ENCODE measurements at regions not wholly inside any gene's neighbourhood (a gene's known extent, or its start where the extent isn't known, plus 50 kb on each side); places are given as distances from the start of the nearest gene placed in this dataset.

DNA sequence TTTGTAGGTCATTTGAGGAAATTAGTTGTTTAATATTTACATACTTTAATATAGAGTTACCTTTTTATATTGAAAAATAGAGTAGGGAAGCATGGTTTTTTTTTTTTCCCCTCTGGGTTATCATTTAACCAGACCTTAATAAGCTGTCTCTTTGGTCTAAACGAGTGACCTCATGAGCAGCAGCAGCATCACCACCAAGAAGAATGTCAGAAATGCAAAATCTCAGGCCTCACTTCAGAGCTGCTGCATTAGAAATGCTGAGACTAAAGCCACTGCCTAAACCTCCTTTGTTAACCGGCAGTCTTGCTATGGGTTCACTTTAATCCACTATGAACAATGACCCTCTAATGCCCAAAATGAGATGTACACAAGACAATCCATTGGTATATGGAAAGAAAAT lies 733.7 kb upstream of the FAM98A start:
- no peak overlapping the region for H3K4me3 ChIP-seq (replicated peaks; ENCODE audit: low read depth, low read length)
- DNase-seq (ENCODE audit: low read depth) = no peak
- TF ChIP-seq, protein P1, sequence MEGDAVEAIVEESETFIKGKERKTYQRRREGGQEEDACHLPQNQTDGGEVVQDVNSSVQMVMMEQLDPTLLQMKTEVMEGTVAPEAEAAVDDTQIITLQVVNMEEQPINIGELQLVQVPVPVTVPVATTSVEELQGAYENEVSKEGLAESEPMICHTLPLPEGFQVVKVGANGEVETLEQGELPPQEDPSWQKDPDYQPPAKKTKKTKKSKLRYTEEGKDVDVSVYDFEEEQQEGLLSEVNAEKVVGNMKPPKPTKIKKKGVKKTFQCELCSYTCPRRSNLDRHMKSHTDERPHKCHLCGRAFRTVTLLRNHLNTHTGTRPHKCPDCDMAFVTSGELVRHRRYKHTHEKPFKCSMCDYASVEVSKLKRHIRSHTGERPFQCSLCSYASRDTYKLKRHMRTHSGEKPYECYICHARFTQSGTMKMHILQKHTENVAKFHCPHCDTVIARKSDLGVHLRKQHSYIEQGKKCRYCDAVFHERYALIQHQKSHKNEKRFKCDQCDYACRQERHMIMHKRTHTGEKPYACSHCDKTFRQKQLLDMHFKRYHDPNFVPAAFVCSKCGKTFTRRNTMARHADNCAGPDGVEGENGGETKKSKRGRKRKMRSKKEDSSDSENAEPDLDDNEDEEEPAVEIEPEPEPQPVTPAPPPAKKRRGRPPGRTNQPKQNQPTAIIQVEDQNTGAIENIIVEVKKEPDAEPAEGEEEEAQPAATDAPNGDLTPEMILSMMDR (IDR thresholded peaks at IDR 0.05; ENCODE audit: low read length, missing control alignments) = no peak

GRCh38 chr2:34320056-34320455 lies 721.0 kb upstream of the FAM98A start:
- TF ChIP-seq, protein P1 (IDR thresholded peaks at IDR 0.05; ENCODE audit: low read length, missing control alignments) = no peak
- no peak for DNase-seq (ENCODE audit: low read depth)
- no peak overlapping the region for H3K4me3 ChIP-seq (replicated peaks; ENCODE audit: low read depth, low read length)

DNA sequence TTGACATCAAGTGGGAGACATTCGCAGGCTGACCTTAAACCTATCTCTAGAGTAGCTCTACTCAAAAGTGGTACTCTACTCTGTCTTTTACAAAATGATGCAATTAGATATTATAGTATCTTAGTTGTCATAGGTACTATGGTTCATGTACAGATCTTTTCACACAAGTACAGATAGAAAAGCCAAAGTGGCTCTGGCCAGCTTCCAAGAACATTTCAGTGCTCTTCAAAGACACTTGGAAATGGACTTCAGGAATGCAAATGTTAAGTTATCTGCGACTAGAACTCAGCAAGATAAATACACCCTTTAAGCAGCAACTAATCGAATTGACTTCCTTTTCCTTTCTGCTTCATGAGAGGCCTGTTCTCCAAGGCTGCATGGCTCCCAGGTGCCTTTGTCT lies 718.7 kb upstream of the FAM98A start:
- DNase-seq (ENCODE audit: low read depth) = no peak
- TF ChIP-seq, protein P1 (IDR thresholded peaks at IDR 0.05; ENCODE audit: low read length, missing control alignments) = no peak
- no peak overlapping the region for H3K4me3 ChIP-seq (replicated peaks; ENCODE audit: low read depth, low read length)

DNA sequence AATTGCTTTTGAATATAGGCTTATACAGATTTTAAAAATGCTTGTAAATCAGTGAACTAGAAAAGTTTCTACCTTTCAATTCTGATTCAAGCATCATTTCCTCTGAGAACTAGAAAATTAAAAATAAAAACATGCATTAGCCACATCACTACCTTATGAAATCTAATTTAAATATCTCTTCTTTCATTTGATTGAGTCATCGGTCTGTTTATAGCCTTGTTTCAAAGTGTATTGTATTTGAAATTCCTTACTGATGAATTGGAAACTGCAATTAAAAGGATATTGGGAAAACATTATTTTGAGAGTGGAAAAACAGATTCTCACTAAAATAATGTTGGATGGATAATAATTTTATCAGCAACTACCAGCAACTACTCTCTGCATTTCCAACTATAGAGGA lies 717.7 kb upstream of the FAM98A start:
- TF ChIP-seq, protein P1 (IDR thresholded peaks at IDR 0.05; ENCODE audit: low read length, missing control alignments) = no peak
- no peak overlapping the region for H3K4me3 ChIP-seq (replicated peaks; ENCODE audit: low read depth, low read length)
- no peak for DNase-seq (ENCODE audit: low read depth)

DNA sequence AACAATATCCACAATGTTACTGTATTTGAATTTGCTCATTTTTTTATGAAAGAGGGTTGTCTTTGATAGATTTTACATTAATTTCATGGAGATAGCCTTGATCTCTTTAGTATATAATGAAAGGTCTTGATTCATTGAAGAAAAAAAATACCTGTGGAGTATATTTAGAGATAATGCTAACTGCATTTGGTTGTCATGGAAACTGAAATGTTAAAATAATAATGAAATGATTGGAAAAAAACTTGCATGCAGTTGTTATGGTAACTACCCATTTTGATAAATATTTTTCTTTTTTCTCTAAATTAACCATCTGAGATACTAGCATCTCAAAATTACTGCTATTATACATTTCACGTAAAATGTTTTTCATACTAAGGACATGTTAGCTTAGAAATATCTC lies 712.7 kb upstream of the FAM98A start:
- DNase-seq (ENCODE audit: low read depth) = no peak
- TF ChIP-seq, protein P1 (IDR thresholded peaks at IDR 0.05; ENCODE audit: low read length, missing control alignments) = no peak
- no peak overlapping the region for H3K4me3 ChIP-seq (replicated peaks; ENCODE audit: low read depth, low read length)

DNA sequence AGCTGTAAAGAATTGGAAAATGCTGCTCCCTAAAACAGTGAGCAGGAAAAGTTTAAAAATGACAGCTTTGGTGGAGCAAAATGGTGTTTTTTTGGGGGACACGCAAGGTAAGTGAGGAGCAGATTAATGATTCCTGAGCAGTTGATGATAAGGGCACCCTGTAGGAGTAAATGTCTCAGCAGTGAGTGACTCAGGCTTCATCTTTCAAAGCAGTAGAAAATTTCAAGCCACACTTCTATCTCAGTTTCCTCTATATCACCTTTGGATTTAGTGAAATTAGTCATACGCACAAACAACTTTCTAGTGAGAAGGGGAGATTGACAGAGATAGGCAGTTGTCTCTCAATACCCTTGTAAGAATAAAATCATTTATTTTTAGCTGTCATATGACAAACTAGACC lies 709.0 kb upstream of the FAM98A start:
- DNase-seq (ENCODE audit: low read depth) = no peak
- TF ChIP-seq, protein P1 (IDR thresholded peaks at IDR 0.05; ENCODE audit: low read length, missing control alignments) = no peak
- no peak overlapping the region for H3K4me3 ChIP-seq (replicated peaks; ENCODE audit: low read depth, low read length)

GRCh38 chr2:34307636-34308035 lies 708.5 kb upstream of the FAM98A start:
- TF ChIP-seq, protein P1 (IDR thresholded peaks at IDR 0.05; ENCODE audit: low read length, missing control alignments) = no peak
- no peak for DNase-seq (ENCODE audit: low read depth)
- no peak overlapping the region for H3K4me3 ChIP-seq (replicated peaks; ENCODE audit: low read depth, low read length)
